Natural killer cell (primary cell): ENCODE measurements at regions not wholly inside any gene's neighbourhood (a gene's known extent, or its start where the extent isn't known, plus 50 kb on each side); places are given as distances from the start of the nearest gene placed in this dataset.

Source experiments
- ATAC-seq, 3 donors: fragments of 150-1000 bp in 2 of 3; fragments of 200-7000 bp in 1 of 3; cut with Tn5 transposase; 1 replicate in 1 of 3; 2 replicates in 2 of 3; pipeline ENCODE4 v1.10.0; 2021; ENCODE audit warnings: mild to moderate bottlenecking in 2 of 3, moderate library complexity in 2 of 3
- DNase-seq, 2 donors: peaks; one replicate each; pipeline versions ENCODE4 v3.0.0 to v3.0.0-alpha.2; 2013 to 2021; ENCODE audit warnings: mixed read lengths in 1 of 2
- H3K27ac ChIP-seq: one replicate; pipeline ENCODE4 v1.5.1; 2013; ENCODE audit warnings: mild to moderate bottlenecking, low read length
- H3K27me3 ChIP-seq: one replicate; pipeline ENCODE4 v1.6.1; 2013; ENCODE audit warnings: low read length; ENCODE audit not compliant: control insufficient read depth, insufficient read depth
- H3K36me3 ChIP-seq: one replicate; pipeline ENCODE4 v1.6.1; 2013; ENCODE audit warnings: low read length; ENCODE audit not compliant: control insufficient read depth, insufficient read depth
- H3K4me1 ChIP-seq: one replicate; pipeline ENCODE4 v1.6.1; 2013; ENCODE audit warnings: low read length; ENCODE audit not compliant: control insufficient read depth, insufficient read depth
- H3K4me3 ChIP-seq: one replicate; pipeline ENCODE4 v1.5.1; 2013; ENCODE audit warnings: low read length
- H3K9me3 ChIP-seq: one replicate; pipeline ENCODE4 v1.6.1; 2013; ENCODE audit warnings: low read length; ENCODE audit not compliant: control insufficient read depth, insufficient read depth
- H3K27ac Mint-ChIP-seq, 2 donors: one replicate each; pipeline ENCODE4 v1.8.0; 2022; ENCODE audit warnings: mild to moderate bottlenecking in 2 of 2, mixed read lengths in 2 of 2, moderate library complexity in 1 of 2
- H3K27me3 Mint-ChIP-seq, 2 donors: one replicate each; pipeline ENCODE4 v1.8.0; 2022; ENCODE audit warnings: low read depth in 2 of 2, mixed read lengths in 2 of 2
- H3K36me3 Mint-ChIP-seq: one replicate; pipeline ENCODE4 v1.8.0; 2022; ENCODE audit warnings: mixed read lengths
- H3K4me1 Mint-ChIP-seq, 2 donors: one replicate each; pipeline ENCODE4 v1.8.0; 2022; ENCODE audit warnings: mixed read lengths in 2 of 2
- H3K4me3 Mint-ChIP-seq: one replicate; pipeline ENCODE4 v1.8.0; 2022; ENCODE audit warnings: mild to moderate bottlenecking, moderate library complexity, mixed read lengths
- H3K9me3 Mint-ChIP-seq, 2 donors: one replicate each; pipeline ENCODE4 v1.8.0; 2022; ENCODE audit warnings: mixed read lengths in 2 of 2
- WGBS: methylation state at CpG from one replicate; pipeline ENCODE4 v1.1.7; 2013; ENCODE audit warnings: missing lambda C conversion rate; ENCODE audit not compliant: insufficient coverage; 5-methylcytosine and 5-hydroxymethylcytosine counted together
- intact Hi-C: fragments of 100-400 bp; cut with micrococcal nuclease; formaldehyde crosslinking; loops from one replicate; pipeline ENCODE4 v1.14.2; 2022
- TF ChIP-seq, protein P1 (sequence below): fragments of 200-600 bp; IDR thresholded peaks from one replicate; pipeline ENCODE4 v1.8.0; 2022; ENCODE audit warnings: antibody characterized with exemption

DNA sequence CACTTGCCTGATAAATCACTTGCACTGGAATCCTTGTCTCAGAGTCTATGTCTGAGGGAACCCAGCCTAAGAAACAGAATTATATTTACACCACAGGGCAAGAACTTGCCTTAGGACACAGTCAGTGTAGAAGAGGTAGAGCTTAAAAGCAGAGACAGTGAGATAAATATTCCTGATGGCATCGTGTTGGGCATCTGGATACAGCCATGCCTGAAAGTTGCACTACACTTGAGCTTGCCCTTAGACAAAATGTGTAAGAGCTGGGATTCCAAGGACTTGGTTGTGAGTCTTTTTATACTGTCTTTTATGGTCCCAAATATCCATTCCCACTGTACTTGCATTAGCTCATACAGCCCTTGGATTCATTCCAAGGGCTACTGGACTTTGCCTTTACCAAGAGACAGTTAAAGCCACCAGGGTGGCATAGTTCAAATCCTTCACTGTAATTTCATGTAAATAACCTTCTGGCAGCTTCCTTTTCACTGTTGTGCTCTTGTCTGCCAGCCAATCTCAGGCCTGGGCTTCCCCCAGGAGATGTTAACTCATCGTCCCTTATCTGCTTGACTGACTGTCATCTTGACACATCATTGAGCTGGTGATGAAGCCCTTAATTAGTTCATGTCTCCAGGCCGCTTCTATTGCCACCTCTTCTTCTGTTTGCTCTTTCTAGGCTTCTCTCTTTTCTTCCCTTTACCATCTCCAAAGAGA, 577.9 kb upstream of the TBX3 start:
- 57% methylated on average over 3 of the region's 3 CpGs for WGBS
- Histone ChIP-seq H3K4me3 (no peak overlapping the region), H3K9me3 (no peaks in the 10 kb centered on the region), H3K27ac (no peak overlapping the region), H3K4me1 (no peaks in the 10 kb centered on the region), H3K27me3 (no peaks in the 10 kb centered on the region), H3K36me3 (no peaks in the 10 kb centered on the region)
- peaks cover under 1 to 4% of the 10 kb centered on the region in 2 donors for H3K9me3 Mint-ChIP-seq
- no peaks in the 10 kb centered on the region for H3K36me3 Mint-ChIP-seq
- H3K27ac Mint-ChIP-seq: no peak overlapping the region
- no peak overlapping the region for H3K4me3 Mint-ChIP-seq
- intact Hi-C loops: no loop called here
- TF ChIP-seq, protein P1, sequence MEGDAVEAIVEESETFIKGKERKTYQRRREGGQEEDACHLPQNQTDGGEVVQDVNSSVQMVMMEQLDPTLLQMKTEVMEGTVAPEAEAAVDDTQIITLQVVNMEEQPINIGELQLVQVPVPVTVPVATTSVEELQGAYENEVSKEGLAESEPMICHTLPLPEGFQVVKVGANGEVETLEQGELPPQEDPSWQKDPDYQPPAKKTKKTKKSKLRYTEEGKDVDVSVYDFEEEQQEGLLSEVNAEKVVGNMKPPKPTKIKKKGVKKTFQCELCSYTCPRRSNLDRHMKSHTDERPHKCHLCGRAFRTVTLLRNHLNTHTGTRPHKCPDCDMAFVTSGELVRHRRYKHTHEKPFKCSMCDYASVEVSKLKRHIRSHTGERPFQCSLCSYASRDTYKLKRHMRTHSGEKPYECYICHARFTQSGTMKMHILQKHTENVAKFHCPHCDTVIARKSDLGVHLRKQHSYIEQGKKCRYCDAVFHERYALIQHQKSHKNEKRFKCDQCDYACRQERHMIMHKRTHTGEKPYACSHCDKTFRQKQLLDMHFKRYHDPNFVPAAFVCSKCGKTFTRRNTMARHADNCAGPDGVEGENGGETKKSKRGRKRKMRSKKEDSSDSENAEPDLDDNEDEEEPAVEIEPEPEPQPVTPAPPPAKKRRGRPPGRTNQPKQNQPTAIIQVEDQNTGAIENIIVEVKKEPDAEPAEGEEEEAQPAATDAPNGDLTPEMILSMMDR: no peak
- H3K27me3 Mint-ChIP-seq: no peaks in the 10 kb centered on the region
- no peaks in the 10 kb centered on the region for H3K4me1 Mint-ChIP-seq
- ATAC-seq (no peak), DNase-seq (no peak)

DNA sequence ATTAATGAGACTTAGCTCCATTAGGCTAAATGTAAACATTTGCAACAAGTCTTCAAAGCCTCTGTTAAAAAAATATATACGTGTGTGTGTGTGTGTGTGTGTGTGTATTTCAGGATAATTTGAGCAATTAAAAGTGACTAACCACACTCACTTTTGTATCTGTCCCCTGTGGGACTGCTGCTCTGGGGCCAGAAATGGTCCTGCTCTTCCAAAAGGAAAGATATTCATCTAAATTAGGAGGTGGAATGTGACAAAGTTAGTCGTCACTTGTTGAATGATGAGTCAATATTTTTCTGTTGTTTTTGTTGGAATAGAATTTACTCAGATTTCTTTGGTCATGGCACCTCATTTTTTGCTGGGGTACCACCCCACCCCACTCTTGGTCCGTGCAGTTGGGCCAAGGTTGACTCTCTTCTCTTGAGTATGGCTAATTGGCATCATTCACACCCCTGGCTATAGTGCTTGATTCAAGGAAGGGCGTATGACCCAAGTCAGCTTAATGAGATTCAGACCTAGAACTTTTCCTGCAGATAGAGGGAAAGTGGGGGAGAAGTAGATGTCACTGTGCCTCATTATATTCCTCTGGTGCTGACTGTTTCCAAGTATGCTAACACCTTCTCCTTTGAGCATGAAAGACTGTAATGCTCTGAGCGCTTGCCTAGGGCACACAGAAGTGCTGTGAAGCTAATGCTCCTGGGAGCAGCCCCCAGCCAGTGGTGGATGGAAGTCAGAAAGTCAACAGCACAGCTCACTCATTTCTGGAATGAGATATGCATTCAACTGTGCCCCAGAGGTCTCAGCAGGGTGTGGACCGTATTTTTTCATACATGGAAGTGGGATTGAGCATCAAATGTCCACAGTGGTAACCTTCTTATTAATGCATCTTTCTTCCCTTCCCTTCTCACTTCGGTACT, 577.0 kb upstream of the TBX3 start:
- H3K4me3 Mint-ChIP-seq: no peak overlapping the region
- no peaks in the 10 kb centered on the region for H3K27me3 Mint-ChIP-seq
- ATAC-seq (no peak), DNase-seq (no peak)
- Histone ChIP-seq H3K4me3 (no peak overlapping the region), H3K36me3 (no peaks in the 10 kb centered on the region), H3K4me1 (no peaks in the 10 kb centered on the region), H3K27ac (no peak overlapping the region), H3K9me3 (no peaks in the 10 kb centered on the region), H3K27me3 (no peaks in the 10 kb centered on the region)
- H3K27ac Mint-ChIP-seq: no peak overlapping the region
- 78% methylated on average over 6 of the region's 7 CpGs for WGBS
- TF ChIP-seq, protein P1: no peak
- intact Hi-C loops: no loop called here
- H3K4me1 Mint-ChIP-seq: no peaks in the 10 kb centered on the region
- H3K9me3 Mint-ChIP-seq: peaks cover 0 to 4% of the 10 kb centered on the region in 2 donors
- H3K36me3 Mint-ChIP-seq: no peaks in the 10 kb centered on the region

DNA sequence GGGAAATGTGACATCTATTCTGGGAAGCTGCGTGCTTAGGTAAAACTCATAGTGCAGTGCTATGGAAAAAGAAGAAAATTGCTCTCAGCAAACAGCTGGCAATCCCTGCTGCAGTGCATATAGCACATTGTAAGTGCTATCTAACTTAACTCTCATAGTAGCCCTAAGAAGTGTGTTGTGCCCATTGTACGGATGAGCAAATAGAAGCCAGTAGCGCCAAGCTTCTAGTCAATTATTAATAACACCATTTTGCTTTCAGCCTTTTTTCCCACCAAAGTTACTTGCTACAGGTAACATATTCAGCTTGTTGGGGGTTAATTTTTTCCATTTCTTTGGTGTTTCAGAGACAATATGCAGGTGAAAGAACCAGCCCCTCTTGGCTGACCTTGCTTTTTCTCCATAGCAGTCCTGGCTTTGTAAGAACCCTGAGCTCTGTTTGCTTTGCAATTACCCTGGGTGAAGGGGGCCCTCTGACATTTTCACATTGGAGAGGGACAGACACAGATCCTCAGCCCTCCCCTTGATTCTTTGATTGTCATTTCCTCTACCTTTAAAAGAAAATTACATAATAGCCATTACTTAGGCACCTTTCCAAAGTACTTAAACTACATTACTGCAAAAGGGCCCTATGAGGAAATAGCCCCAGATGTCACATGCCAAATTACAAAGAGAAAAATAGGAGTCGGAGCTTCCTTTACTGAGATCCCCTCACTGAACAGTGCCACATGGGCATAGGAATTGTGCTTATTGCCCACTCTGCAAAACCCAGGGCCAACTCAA, 576.2 kb upstream of the TBX3 start:
- TF ChIP-seq, protein P1: no peak
- Histone ChIP-seq H3K27ac (no peak overlapping the region), H3K27me3 (no peaks in the 10 kb centered on the region), H3K4me3 (no peak overlapping the region), H3K36me3 (no peaks in the 10 kb centered on the region), H3K4me1 (no peaks in the 10 kb centered on the region), H3K9me3 (no peaks in the 10 kb centered on the region)
- Mint-ChIP-seq H3K36me3 (no peaks in the 10 kb centered on the region), H3K4me3 (no peak overlapping the region), H3K27me3 (no peaks in the 10 kb centered on the region), H3K27ac (no peak overlapping the region), H3K4me1 (no peaks in the 10 kb centered on the region), H3K9me3 (peaks cover 0 to 4% of the 10 kb centered on the region in 2 donors)
- 89% methylated on average over 4 of the region's 4 CpGs for WGBS
- ATAC-seq: no peak
- intact Hi-C loops: no loop called here
- no peak for DNase-seq
